GM12878 (cell line): ENCODE measurements at regions not wholly inside any gene's neighbourhood (a gene's known extent, or its start where the extent isn't known, plus 50 kb on each side); places are given as distances from the start of the nearest gene placed in this dataset.

Experiments
- ATAC-seq: fragments of 200-7000 bp; cut with Tn5 transposase; 3 replicates; pipeline ENCODE4 v1.9.1; 2020; ENCODE audit warnings: mild to moderate bottlenecking, moderate library complexity
- BruUV-seq: library from RNA; stranded (reverse); fragments of 400-500 nt; replicated peaks from 2 replicates; lab custom pipeline; 2021; lab: Mats Ljungman, UMichigan
- CTCF ChIA-PET: fragments of 300-600 bp; sonication (Branson Sonifier 250); formaldehyde crosslinking; extraction: SDS; loops from one replicate; lab custom pipeline; 2021; ENCODE audit warnings: inconsistent platforms; lab: Yijun Ruan, JAX
- POLR2A ChIA-PET: fragments of 350-600 bp; formaldehyde crosslinking; extraction: SDS; loops from one replicate; lab custom pipeline; 2021; ENCODE audit warnings: inconsistent platforms; lab: Charles Lee
- RAD21 ChIA-PET: fragments of 300-600 bp; sonication (Branson Sonifier 250); formaldehyde crosslinking; loops from one replicate; lab custom pipeline; 2023; ENCODE audit warnings: antibody characterized with exemption; ENCODE audit not compliant: unreplicated experiment; lab: Charles Lee
- SMC1A ChIA-PET: fragments of 300-600 bp; sonication (Branson Sonifier 250); formaldehyde crosslinking; loops from one replicate; lab custom pipeline; 2023; ENCODE audit not compliant: unreplicated experiment, uncharacterized antibody; lab: Charles Lee
- DNase-seq: peaks from one replicate; pipeline ENCODE4 v3.0.0-alpha.2; 2011; ENCODE audit warnings: low read depth, low spot score
- FAIRE-seq: peaks from 3 replicates; lab custom pipeline; 2011; peaks lifted over from hg19 to GRCh38; lab: Jason Lieb, UNC
- H2AFZ ChIP-seq: 2 replicates; pipeline ENCODE4 v1.6.0; 2011; ENCODE audit warnings: low read depth, low read length, control low read depth; ENCODE audit not compliant: control insufficient read depth
- H3K27ac ChIP-seq: 2 replicates; pipeline ENCODE4 v1.5.1; 2011; ENCODE audit warnings: control low read depth; ENCODE audit not compliant: control insufficient read depth, insufficient read depth
- H3K27me3 ChIP-seq, 2 experiments: replicated peaks in 1 of 2; 2 replicates each; pipeline versions ENCODE4 v1.6.0 to v1.6.1; 2011; ENCODE audit warnings: low read length in 1 of 2; ENCODE audit not compliant: control insufficient read depth in 2 of 2, insufficient read depth in 2 of 2
- H3K36me3 ChIP-seq, 2 experiments: 2 replicates each; pipeline ENCODE4 v1.5.1; 2011; ENCODE audit warnings: low read length in 1 of 2; ENCODE audit not compliant: control insufficient read depth in 2 of 2, insufficient read depth in 2 of 2
- H3K4me1 ChIP-seq: 2 replicates; pipeline ENCODE4 v1.6.1; 2011; ENCODE audit warnings: mild to moderate bottlenecking, low read length, moderate library complexity, mixed read lengths; ENCODE audit not compliant: control insufficient read depth, insufficient read depth
- H3K4me2 ChIP-seq: 2 replicates; pipeline ENCODE4 v1.6.0; 2011; ENCODE audit warnings: control low read depth; ENCODE audit not compliant: control insufficient read depth, insufficient read depth
- H3K4me3 ChIP-seq: fragments of 200-600 bp; sonication (generic); 2 replicates; pipeline ENCODE4 v1.5.1; 2016
- H3K79me2 ChIP-seq: 2 replicates; pipeline ENCODE4 v1.6.0; 2011; ENCODE audit warnings: low read length; ENCODE audit not compliant: control insufficient read depth, insufficient read depth
- H3K9ac ChIP-seq: 2 replicates; pipeline ENCODE4 v1.8.0; 2011; ENCODE audit warnings: low read length, control low read depth, mixed read lengths; ENCODE audit not compliant: control insufficient read depth, insufficient read depth
- H3K9me3 ChIP-seq: replicated peaks from 3 replicates; pipeline ENCODE4 v1.5.1; 2011; ENCODE audit warnings: mild to moderate bottlenecking, low read length; ENCODE audit not compliant: control insufficient read depth, insufficient read depth
- H4K20me1 ChIP-seq: 2 replicates; pipeline ENCODE4 v1.6.0; 2011; ENCODE audit not compliant: control insufficient read depth, insufficient read depth
- BRCA1 ChIP-seq: IDR thresholded peaks from 2 replicates; pipeline ENCODE4 v1.6.1; 2011; ENCODE audit warnings: low read depth, low read length, improper control_type of control experiment
- CREB1 ChIP-seq: IDR thresholded peaks from 2 replicates; pipeline ENCODE4 v1.6.1; 2012; ENCODE audit warnings: low read depth, mild to moderate bottlenecking, inconsistent platforms
- EGR1 ChIP-seq, 2 experiments: IDR thresholded peaks; 1 replicate in 1 of 2; 2 replicates in 1 of 2; pipeline ENCODE4 v1.6.1; 2011 to 2012; ENCODE audit warnings: low read depth in 2 of 2, low read length in 2 of 2, borderline replicate concordance in 1 of 2, mild to moderate bottlenecking in 1 of 2, moderate library complexity in 1 of 2
- EP300 ChIP-seq, 2 experiments: fragments of 150-350 bp in 1 of 2; IDR thresholded peaks; 2 replicates each; pipeline ENCODE4 v1.6.1; 2011 to 2012; ENCODE audit warnings: low read depth in 2 of 2, low read length in 2 of 2, borderline replicate concordance in 1 of 2, improper control_type of control experiment in 1 of 2, inconsistent platforms in 1 of 2; ENCODE audit not compliant: control insufficient read depth in 1 of 2
- GABPA ChIP-seq: IDR thresholded peaks from 2 replicates; pipeline ENCODE4 v1.6.1; 2014; ENCODE audit warnings: antibody characterized with exemption, low read depth, mild to moderate bottlenecking, inconsistent platforms
- GATAD2B ChIP-seq: fragments of 450-650 bp; conservative IDR thresholded peaks from 2 replicates; pipeline ENCODE4 v1.6.1; 2017; ENCODE audit warnings: low read depth, mild to moderate bottlenecking, moderate library complexity
- HCFC1 ChIP-seq: fragments of 150-350 bp; IDR thresholded peaks from 2 replicates; pipeline ENCODE4 v1.6.1; 2014; ENCODE audit warnings: low read length
- IKZF2 ChIP-seq, 2 experiments: fragments of 450-650 bp; IDR thresholded peaks; 2 replicates each; pipeline ENCODE4 v1.6.1; 2017; ENCODE audit warnings: mild to moderate bottlenecking in 2 of 2, moderate library complexity in 2 of 2
- KDM1A ChIP-seq: fragments of 200-600 bp; sonication (generic); IDR thresholded peaks from 2 replicates; pipeline ENCODE4 v1.6.1; 2016; ENCODE audit warnings: borderline replicate concordance
- NRF1 ChIP-seq: conservative IDR thresholded peaks from 2 replicates; pipeline ENCODE4 v1.6.1; 2011; ENCODE audit warnings: mild to moderate bottlenecking, low read depth, low read length, improper control_type of control experiment
- PAX8 ChIP-seq: fragments of 450-650 bp; IDR thresholded peaks from 2 replicates; pipeline ENCODE4 v1.6.1; 2017; ENCODE audit warnings: mild to moderate bottlenecking, moderate library complexity
- PML ChIP-seq: IDR thresholded peaks from 2 replicates; pipeline ENCODE4 v1.6.1; 2012; ENCODE audit warnings: low read length, inconsistent platforms
- TCF7 ChIP-seq: IDR thresholded peaks from 2 replicates; pipeline ENCODE4 v1.6.1; 2014; ENCODE audit warnings: antibody characterized with exemption, borderline replicate concordance
- ZNF622 ChIP-seq: fragments of 450-650 bp; IDR thresholded peaks from 2 replicates; pipeline ENCODE4 v1.6.1; 2017; ENCODE audit warnings: mild to moderate bottlenecking, inconsistent platforms
- WGBS: methylation state at CpG from one replicate; pipeline ENCODE4 v1.1.6; 2016; ENCODE audit warnings: low lambda C conversion rate; ENCODE audit not compliant: insufficient replicate concordance, insufficient coverage; ENCODE audit errors: missing lambda C conversion rate; 5-methylcytosine and 5-hydroxymethylcytosine counted together
- in situ Hi-C: fragments of 300-500 bp; cut with MboI; formaldehyde crosslinking; loops from 9 replicates; pipeline ENCODE4 v1.14.3; 2018; ENCODE audit warnings: mixed read lengths
- intact Hi-C: fragments of 100-400 bp; cut with micrococcal nuclease; formaldehyde crosslinking; loops from one replicate; pipeline ENCODE4 v1.14.2; 2022; ENCODE audit not compliant: unreplicated experiment
- TF ChIP-seq, protein P1 (sequence below): fragments of 450-650 bp; IDR thresholded peaks from 2 replicates; pipeline ENCODE4 v1.6.1; 2016; ENCODE audit warnings: mild to moderate bottlenecking
- TF ChIP-seq, protein P2 (sequence below): fragments of 150-350 bp; IDR thresholded peaks from 2 replicates; pipeline ENCODE4 v1.6.1; 2016; ENCODE audit warnings: low read depth, low read length
- TF ChIP-seq, protein P3 (sequence below): fragments of 450-650 bp; IDR thresholded peaks from 2 replicates; pipeline ENCODE4 v1.6.1; 2017; ENCODE audit warnings: borderline replicate concordance

DNA sequence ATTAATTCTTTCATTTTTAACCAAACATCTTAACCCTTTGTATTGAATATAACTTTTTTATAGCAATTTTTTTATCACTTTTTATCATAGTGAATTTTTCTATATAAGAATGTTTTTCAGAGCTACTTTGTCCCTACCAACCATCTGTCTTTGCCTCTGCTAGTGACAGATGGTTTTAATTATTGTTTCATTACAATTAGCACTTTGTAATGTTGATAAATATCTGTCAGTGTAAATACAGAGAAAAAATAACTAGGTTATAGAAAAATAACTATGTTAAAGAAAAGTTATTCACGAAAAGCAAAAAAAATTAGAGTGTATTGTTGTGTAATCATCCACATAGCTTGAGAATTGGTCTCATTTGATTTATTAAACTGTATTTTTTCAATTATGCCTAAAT is 91.0 kb upstream of the CDH19 start (continued):
- no peak for TF ChIP-seq EGR1 (IDR thresholded peaks at IDR 0.05; ENCODE audit: borderline replicate concordance in 1 of 2, low read depth in 2 of 2, low read length in 2 of 2)
- no peak for TF ChIP-seq PML
- TF ChIP-seq GATAD2B: no peak
- no peak for TF ChIP-seq EP300 (IDR thresholded peaks at IDR 0.05; ENCODE audit: borderline replicate concordance in 1 of 2, control insufficient read depth in 1 of 2, low read depth in 2 of 2, low read length in 2 of 2)

DNA sequence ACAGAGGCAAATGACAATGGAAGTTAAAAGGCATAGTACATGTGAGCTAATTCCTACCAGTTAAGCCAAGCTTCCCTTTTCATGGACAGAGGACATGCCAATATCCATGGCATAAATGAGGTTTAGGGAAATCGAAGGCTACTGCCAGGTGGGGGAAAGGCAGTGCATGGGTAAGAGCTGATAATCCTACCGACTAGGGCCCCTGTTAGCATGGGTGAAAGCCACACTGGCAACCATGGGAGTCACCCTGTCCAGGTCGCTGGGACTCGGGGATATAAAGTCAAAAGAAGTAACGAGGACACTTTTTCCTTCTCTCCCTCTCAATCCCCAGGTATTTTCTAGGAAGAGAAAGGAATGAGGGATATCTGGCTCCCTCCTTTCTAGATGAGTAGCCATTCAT is 83.7 kb upstream of the CDH19 start:
- RAD21 ChIA-PET: no interaction called here
- no peak for DNase-seq
- POLR2A ChIA-PET: no interaction called here
- FAIRE-seq: no peak
- H3K27ac ChIP-seq: no peak overlapping the region
- CTCF ChIA-PET: no interaction called here
- H3K4me1 ChIP-seq: no peaks in the 10 kb centered on the region
- H3K9ac ChIP-seq: no peak overlapping the region
- H3K9me3 ChIP-seq: no peaks in the 10 kb centered on the region; the same call in 2 of the 3 replicates
- 0% methylated on average over 5 of the region's 5 CpGs for WGBS
- SMC1A ChIA-PET: no interaction called here
- no peak overlapping the region for H3K4me2 ChIP-seq
- in situ Hi-C loops: no loop called here
- intact Hi-C loops: no loop called here
- H4K20me1 ChIP-seq: no peaks in the 10 kb centered on the region
- H2AFZ ChIP-seq: no peak overlapping the region
- no TSS peak for BruUV-seq
- H3K79me2 ChIP-seq: no peaks in the 10 kb centered on the region
- H3K27me3 ChIP-seq: no peaks in the 10 kb centered on the region
- no peak overlapping the region for H3K4me3 ChIP-seq
- H3K36me3 ChIP-seq: no peaks in the 10 kb centered on the region
- ATAC-seq: no peak
- TF ChIP-seq GABPA (no peak), NRF1 (no peak), PAX8 (no peak), TCF7 (no peak), IKZF2 (IDR thresholded peaks at IDR 0.05) (no peak), HCFC1 (no peak), KDM1A (no peak), CREB1 (no peak), ZNF622 (no peak), BRCA1 (no peak)
- TF ChIP-seq, protein P1, sequence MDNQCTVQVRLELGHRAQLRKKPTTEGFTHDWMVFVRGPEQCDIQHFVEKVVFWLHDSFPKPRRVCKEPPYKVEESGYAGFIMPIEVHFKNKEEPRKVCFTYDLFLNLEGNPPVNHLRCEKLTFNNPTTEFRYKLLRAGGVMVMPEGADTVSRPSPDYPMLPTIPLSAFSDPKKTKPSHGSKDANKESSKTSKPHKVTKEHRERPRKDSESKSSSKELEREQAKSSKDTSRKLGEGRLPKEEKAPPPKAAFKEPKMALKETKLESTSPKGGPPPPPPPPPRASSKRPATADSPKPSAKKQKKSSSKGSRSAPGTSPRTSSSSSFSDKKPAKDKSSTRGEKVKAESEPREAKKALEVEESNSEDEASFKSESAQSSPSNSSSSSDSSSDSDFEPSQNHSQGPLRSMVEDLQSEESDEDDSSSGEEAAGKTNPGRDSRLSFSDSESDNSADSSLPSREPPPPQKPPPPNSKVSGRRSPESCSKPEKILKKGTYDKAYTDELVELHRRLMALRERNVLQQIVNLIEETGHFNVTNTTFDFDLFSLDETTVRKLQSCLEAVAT: no peak
- TF ChIP-seq, protein P2, sequence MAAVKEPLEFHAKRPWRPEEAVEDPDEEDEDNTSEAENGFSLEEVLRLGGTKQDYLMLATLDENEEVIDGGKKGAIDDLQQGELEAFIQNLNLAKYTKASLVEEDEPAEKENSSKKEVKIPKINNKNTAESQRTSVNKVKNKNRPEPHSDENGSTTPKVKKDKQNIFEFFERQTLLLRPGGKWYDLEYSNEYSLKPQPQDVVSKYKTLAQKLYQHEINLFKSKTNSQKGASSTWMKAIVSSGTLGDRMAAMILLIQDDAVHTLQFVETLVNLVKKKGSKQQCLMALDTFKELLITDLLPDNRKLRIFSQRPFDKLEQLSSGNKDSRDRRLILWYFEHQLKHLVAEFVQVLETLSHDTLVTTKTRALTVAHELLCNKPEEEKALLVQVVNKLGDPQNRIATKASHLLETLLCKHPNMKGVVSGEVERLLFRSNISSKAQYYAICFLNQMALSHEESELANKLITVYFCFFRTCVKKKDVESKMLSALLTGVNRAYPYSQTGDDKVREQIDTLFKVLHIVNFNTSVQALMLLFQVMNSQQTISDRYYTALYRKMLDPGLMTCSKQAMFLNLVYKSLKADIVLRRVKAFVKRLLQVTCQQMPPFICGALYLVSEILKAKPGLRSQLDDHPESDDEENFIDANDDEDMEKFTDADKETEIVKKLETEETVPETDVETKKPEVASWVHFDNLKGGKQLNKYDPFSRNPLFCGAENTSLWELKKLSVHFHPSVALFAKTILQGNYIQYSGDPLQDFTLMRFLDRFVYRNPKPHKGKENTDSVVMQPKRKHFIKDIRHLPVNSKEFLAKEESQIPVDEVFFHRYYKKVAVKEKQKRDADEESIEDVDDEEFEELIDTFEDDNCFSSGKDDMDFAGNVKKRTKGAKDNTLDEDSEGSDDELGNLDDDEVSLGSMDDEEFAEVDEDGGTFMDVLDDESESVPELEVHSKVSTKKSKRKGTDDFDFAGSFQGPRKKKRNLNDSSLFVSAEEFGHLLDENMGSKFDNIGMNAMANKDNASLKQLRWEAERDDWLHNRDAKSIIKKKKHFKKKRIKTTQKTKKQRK: no peak
- TF ChIP-seq, protein P3, sequence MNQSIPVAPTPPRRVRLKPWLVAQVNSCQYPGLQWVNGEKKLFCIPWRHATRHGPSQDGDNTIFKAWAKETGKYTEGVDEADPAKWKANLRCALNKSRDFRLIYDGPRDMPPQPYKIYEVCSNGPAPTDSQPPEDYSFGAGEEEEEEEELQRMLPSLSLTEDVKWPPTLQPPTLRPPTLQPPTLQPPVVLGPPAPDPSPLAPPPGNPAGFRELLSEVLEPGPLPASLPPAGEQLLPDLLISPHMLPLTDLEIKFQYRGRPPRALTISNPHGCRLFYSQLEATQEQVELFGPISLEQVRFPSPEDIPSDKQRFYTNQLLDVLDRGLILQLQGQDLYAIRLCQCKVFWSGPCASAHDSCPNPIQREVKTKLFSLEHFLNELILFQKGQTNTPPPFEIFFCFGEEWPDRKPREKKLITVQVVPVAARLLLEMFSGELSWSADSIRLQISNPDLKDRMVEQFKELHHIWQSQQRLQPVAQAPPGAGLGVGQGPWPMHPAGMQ: no peak
